Left lung (tissue), 4 donors: ENCODE measurements at regions not wholly inside any gene's neighbourhood (a gene's known extent, or its start where the extent isn't known, plus 50 kb on each side); places are given as distances from the start of the nearest gene placed in this dataset.
A peak's percentile ranks its signal among the peaks of the same experiment; 100 is the strongest.

Experiments used
- ATAC-seq: fragments of 200-7000 bp; cut with Tn5 transposase; one replicate; pipeline ENCODE4 v1.9.1; 2020; ENCODE audit warnings: moderate library complexity
- DNase-seq, 4 donors: peaks; one replicate each; pipeline ENCODE4 v3.0.0-alpha.2; 2013 to 2020
- H3K27ac ChIP-seq, 2 donors: fragments of 200-600 bp; sonication (generic) in 1 of 2; one replicate each; pipeline versions ENCODE4 v1.5.0 to v1.8.0; 2020 to 2021
- H3K27me3 ChIP-seq, 2 donors: fragments of 200-600 bp; sonication (generic) in 1 of 2; one replicate each; pipeline versions ENCODE4 v1.5.0 to v1.8.0; 2020 to 2021
- H3K36me3 ChIP-seq, 2 donors: fragments of 200-600 bp; sonication (generic) in 1 of 2; one replicate each; pipeline versions ENCODE4 v1.5.0 to v1.8.0; 2020 to 2021
- H3K4me1 ChIP-seq, 2 donors: fragments of 200-600 bp; one replicate each; pipeline ENCODE4 v1.8.0; 2021
- H3K4me3 ChIP-seq, 2 donors: fragments of 200-600 bp; sonication (generic) in 1 of 2; one replicate each; pipeline versions ENCODE4 v1.5.0 to v1.8.0; 2020 to 2021; ENCODE audit warnings: mild to moderate bottlenecking in 1 of 2
- H3K9me3 ChIP-seq, 2 donors: fragments of 200-600 bp; sonication (generic) in 1 of 2; one replicate each; pipeline versions ENCODE4 v1.5.0 to v1.8.0; 2020 to 2021
- CTCF ChIP-seq, 2 donors: fragments of 200-600 bp; sonication (generic) in 1 of 2; IDR thresholded peaks; one replicate each; pipeline versions ENCODE4 v1.5.0 to v1.8.0; 2021; ENCODE audit warnings: antibody characterized with exemption in 2 of 2
- intact Hi-C, 2 donors: fragments of 100-400 bp; cut with DNase I; formaldehyde crosslinking; loops; one replicate each; pipeline versions ENCODE4 v1.11.2 to v1.14.2; 2022
- donor health status: DM: no; HTN: yes; CAD: no.
- donor health status: DM: no; HTN: no; CAD: no.

- ATAC-seq (no peak), DNase-seq (no peak)
- no peaks in the 10 kb centered on the region for H3K36me3 ChIP-seq
- intact Hi-C loops = no loop called here
- no peaks in the 10 kb centered on the region for H3K9me3 ChIP-seq
- H3K4me3 ChIP-seq = no peak overlapping the region
- TF ChIP-seq CTCF (IDR thresholded peaks at IDR 0.05) = no peak
- H3K4me1 ChIP-seq = no peaks in the 10 kb centered on the region
- no peaks in the 10 kb centered on the region for H3K27me3 ChIP-seq
- no peak overlapping the region for H3K27ac ChIP-seq
Observed at GRCh38 chr14:23719225-23719985, 83.2 kb downstream of the DHRS2 start.

GRCh38 chr14:23722675-23723074 is 86.5 kb downstream of the DHRS2 start:
- Histone ChIP-seq H3K4me1 (no peaks in the 10 kb centered on the region), H3K36me3 (no peaks in the 10 kb centered on the region), H3K4me3 (no peak overlapping the region), H3K9me3 (no peaks in the 10 kb centered on the region), H3K27ac (no peak overlapping the region), H3K27me3 (no peaks in the 10 kb centered on the region)
- DNase-seq (no peak), ATAC-seq (no peak)
- intact Hi-C loops = no loop called here
- TF ChIP-seq CTCF (IDR thresholded peaks at IDR 0.05) = no peak

- Histone ChIP-seq H3K27ac (no peak overlapping the region), H3K36me3 (no peaks in the 10 kb centered on the region), H3K4me1 (no peaks in the 10 kb centered on the region), H3K4me3 (no peak overlapping the region), H3K9me3 (no peaks in the 10 kb centered on the region), H3K27me3 (no peaks in the 10 kb centered on the region)
- no peak for DNase-seq
- ATAC-seq = no peak
- no peak for TF ChIP-seq CTCF (IDR thresholded peaks at IDR 0.05)
- intact Hi-C loops = no loop called here
Observed at GRCh38 chr14:23723911-23724310, 87.7 kb downstream of the DHRS2 start.

GRCh38 chr14:23725528-23725927 is 89.4 kb downstream of the DHRS2 start:
- H3K9me3 ChIP-seq = no peaks in the 10 kb centered on the region
- H3K36me3 ChIP-seq = no peaks in the 10 kb centered on the region
- intact Hi-C loops = no loop called here
- H3K27ac ChIP-seq = no peak overlapping the region
- ATAC-seq (no peak), DNase-seq (peak in 1 of 4 donors; percentile 52)
- H3K4me1 ChIP-seq = no peaks in the 10 kb centered on the region
- H3K4me3 ChIP-seq = no peak overlapping the region
- no peaks in the 10 kb centered on the region for H3K27me3 ChIP-seq
- TF ChIP-seq CTCF (IDR thresholded peaks at IDR 0.05) = no peak

- ATAC-seq (no peak), DNase-seq (peak in 1 of 4 donors; percentile 33)
- Histone ChIP-seq H3K4me1 (no peaks in the 10 kb centered on the region), H3K27ac (no peak overlapping the region), H3K4me3 (no peak overlapping the region), H3K27me3 (no peaks in the 10 kb centered on the region), H3K9me3 (no peaks in the 10 kb centered on the region), H3K36me3 (no peaks in the 10 kb centered on the region)
- no peak for TF ChIP-seq CTCF (IDR thresholded peaks at IDR 0.05)
- intact Hi-C loops = no loop called here
Observed at GRCh38 chr14:23725980-23726710, 90.0 kb downstream of the DHRS2 start.
